Hepatocyte (in vitro differentiated cells): ENCODE measurements at regions not wholly inside any gene's neighbourhood (a gene's known extent, or its start where the extent isn't known, plus 50 kb on each side); places are given as distances from the start of the nearest gene placed in this dataset.

Experiments used
- DNase-seq: peaks from one replicate; pipeline ENCODE4 v3.0.0-alpha.2; 2016; ENCODE audit warnings: low spot score
- H2AFZ ChIP-seq: fragments of 200-600 bp; sonication (generic); 2 replicates; pipeline ENCODE4 v1.6.0; 2016; ENCODE audit warnings: antibody characterized with exemption, mild to moderate bottlenecking
- H3K27ac ChIP-seq: fragments of 200-600 bp; sonication (generic); 2 replicates; pipeline ENCODE4 v1.5.1; 2016; ENCODE audit warnings: mild to moderate bottlenecking
- H3K27me3 ChIP-seq: fragments of 200-600 bp; sonication (generic); 2 replicates; pipeline ENCODE4 v1.6.1; 2016
- H3K36me3 ChIP-seq: fragments of 200-600 bp; sonication (generic); replicated peaks from 2 replicates; pipeline ENCODE4 v1.5.1; 2016; ENCODE audit warnings: low read depth; ENCODE audit not compliant: insufficient read depth
- H3K4me1 ChIP-seq: fragments of 200-600 bp; sonication (generic); 2 replicates; pipeline ENCODE4 v1.5.1; 2016; ENCODE audit warnings: mild to moderate bottlenecking, moderate library complexity; ENCODE audit not compliant: insufficient read depth
- H3K4me2 ChIP-seq: fragments of 200-600 bp; sonication (generic); 2 replicates; pipeline ENCODE4 v1.6.0; 2016
- H3K4me3 ChIP-seq: fragments of 200-600 bp; sonication (generic); 2 replicates; pipeline ENCODE4 v1.5.1; 2016; ENCODE audit warnings: mild to moderate bottlenecking
- H3K79me2 ChIP-seq: fragments of 200-600 bp; sonication (generic); 2 replicates; pipeline ENCODE4 v1.6.0; 2017; ENCODE audit warnings: mild to moderate bottlenecking
- H3K9me2 ChIP-seq: fragments of 200-600 bp; sonication (generic); replicated peaks from 2 replicates; pipeline ENCODE4 v1.6.0; 2017; ENCODE audit warnings: mild to moderate bottlenecking; ENCODE audit not compliant: insufficient read depth
- H3K9me3 ChIP-seq: fragments of 200-600 bp; sonication (generic); 2 replicates; pipeline ENCODE4 v1.5.1; 2016; ENCODE audit warnings: low read depth, mild to moderate bottlenecking
- H4K20me1 ChIP-seq: fragments of 200-600 bp; sonication (generic); 2 replicates; pipeline ENCODE4 v1.6.0; 2016; ENCODE audit warnings: mild to moderate bottlenecking; ENCODE audit not compliant: insufficient read depth, poor library complexity, severe bottlenecking
- EZH2 ChIP-seq: fragments of 200-600 bp; sonication (generic); IDR thresholded peaks from 2 replicates; pipeline ENCODE4 v1.6.1; 2016; ENCODE audit warnings: antibody characterized with exemption, mild to moderate bottlenecking, borderline replicate concordance
- EZH2phosphoT487 ChIP-seq: fragments of 200-600 bp; sonication (generic); IDR thresholded peaks from one replicate; pipeline ENCODE4 v1.6.1; 2018; ENCODE audit warnings: antibody characterized with exemption, mild to moderate bottlenecking, low read depth, moderate library complexity; ENCODE audit not compliant: unreplicated experiment, severe bottlenecking
- WGBS: methylation state at CpG from one replicate; pipeline ENCODE4 v1.1.6; 2016; ENCODE audit warnings: low lambda C conversion rate; ENCODE audit errors: missing lambda C conversion rate; 5-methylcytosine and 5-hydroxymethylcytosine counted together
- TF ChIP-seq, protein P1 (sequence below): fragments of 200-600 bp; sonication (generic); IDR thresholded peaks from 2 replicates; pipeline ENCODE4 v1.5.1; 2016; ENCODE audit warnings: antibody characterized with exemption, mild to moderate bottlenecking; ENCODE audit not compliant: poor library complexity

DNA sequence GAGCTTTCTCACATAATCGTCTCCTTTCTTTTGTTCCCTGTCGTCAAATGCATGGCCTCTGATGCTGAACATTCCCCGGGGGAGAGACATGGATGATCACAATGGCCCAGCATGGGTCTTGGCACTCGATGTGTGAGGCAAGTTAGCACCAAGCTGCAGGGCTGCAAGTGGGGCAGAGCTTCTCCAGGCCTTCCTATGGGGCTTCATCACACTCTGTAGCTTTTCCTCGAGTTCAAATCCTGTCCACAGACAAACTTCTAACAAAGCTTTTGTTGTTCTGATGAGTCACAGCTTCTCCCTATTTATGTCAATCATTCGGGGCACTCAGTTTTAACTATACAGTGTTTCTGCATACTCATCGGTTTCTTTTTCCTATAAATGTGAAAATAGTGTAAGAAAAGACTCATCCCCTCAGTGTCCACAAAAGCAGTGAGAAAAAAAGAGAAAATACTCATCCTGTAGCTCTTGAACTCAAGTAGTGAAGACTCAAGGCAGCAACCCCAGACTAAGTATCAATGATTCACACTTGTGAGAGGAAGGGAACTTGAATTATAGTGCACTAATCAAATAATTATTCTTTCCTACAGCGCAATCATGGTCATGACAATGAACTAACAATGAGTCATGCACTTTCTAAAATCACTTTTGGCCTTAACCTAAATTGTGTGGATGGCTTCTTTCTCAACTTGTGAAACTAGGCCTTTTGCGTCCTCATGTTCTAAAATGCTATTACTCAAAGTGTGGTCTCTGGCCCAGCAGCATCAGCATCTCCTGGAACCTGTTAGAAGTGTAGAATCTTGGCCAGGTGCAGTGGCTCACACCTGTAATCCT lies 68.4 kb upstream of the NOX3 start:
- Histone ChIP-seq H4K20me1 (no peaks in the 10 kb centered on the region), H3K4me2 (no peak overlapping the region), H3K4me3 (no peak overlapping the region), H3K27ac (no peak overlapping the region), H3K9me3 (no peaks in the 10 kb centered on the region), H3K4me1 (no peaks in the 10 kb centered on the region), H3K36me3 (no peaks in the 10 kb centered on the region), H3K9me2 (no peaks in the 10 kb centered on the region), H3K79me2 (no peaks in the 10 kb centered on the region), H2AFZ (no peak overlapping the region), H3K27me3 (no peaks in the 10 kb centered on the region)
- TF ChIP-seq EZH2phosphoT487: no peak
- TF ChIP-seq, protein P1, sequence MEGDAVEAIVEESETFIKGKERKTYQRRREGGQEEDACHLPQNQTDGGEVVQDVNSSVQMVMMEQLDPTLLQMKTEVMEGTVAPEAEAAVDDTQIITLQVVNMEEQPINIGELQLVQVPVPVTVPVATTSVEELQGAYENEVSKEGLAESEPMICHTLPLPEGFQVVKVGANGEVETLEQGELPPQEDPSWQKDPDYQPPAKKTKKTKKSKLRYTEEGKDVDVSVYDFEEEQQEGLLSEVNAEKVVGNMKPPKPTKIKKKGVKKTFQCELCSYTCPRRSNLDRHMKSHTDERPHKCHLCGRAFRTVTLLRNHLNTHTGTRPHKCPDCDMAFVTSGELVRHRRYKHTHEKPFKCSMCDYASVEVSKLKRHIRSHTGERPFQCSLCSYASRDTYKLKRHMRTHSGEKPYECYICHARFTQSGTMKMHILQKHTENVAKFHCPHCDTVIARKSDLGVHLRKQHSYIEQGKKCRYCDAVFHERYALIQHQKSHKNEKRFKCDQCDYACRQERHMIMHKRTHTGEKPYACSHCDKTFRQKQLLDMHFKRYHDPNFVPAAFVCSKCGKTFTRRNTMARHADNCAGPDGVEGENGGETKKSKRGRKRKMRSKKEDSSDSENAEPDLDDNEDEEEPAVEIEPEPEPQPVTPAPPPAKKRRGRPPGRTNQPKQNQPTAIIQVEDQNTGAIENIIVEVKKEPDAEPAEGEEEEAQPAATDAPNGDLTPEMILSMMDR: no peak
- WGBS: 65% methylated on average over 9 of the region's 9 CpGs
- DNase-seq: no peak

- Histone ChIP-seq H3K4me1 (no peaks in the 10 kb centered on the region), H4K20me1 (no peaks in the 10 kb centered on the region), H2AFZ (no peak overlapping the region), H3K27ac (no peak overlapping the region), H3K4me3 (no peak overlapping the region), H3K79me2 (no peaks in the 10 kb centered on the region), H3K4me2 (no peak overlapping the region), H3K36me3 (no peaks in the 10 kb centered on the region), H3K9me2 (no peaks in the 10 kb centered on the region), H3K9me3 (no peaks in the 10 kb centered on the region), H3K27me3 (no peaks in the 10 kb centered on the region)
- TF ChIP-seq EZH2: no peak
- TF ChIP-seq, protein P1: no peak
- TF ChIP-seq EZH2phosphoT487: no peak
- DNase-seq: no peak
Observed at GRCh38 chr6:155521719-155522118, 66.1 kb upstream of the NOX3 start.

DNA sequence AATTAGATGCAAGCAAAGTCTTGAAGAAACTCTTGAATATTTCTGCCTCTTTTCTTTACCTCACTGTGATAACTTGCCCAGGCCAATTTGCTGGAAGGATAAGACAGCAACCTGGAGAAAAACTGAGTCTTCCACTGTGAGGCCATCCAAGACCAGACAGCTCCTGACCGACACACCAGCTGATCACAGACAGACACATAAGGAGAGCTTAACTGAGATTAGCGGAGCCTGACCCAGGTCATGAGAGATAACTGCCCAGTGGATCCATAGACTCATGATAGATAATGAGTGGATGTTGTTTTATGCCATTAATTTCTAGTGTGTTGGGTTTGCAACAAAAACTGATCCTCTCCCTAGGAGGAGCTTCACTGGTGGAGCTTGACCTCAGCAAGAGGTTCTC lies 64.4 kb upstream of the NOX3 start:
- 81% methylated on average over 2 of the region's 2 CpGs for WGBS
- no peak overlapping the region for H3K27ac ChIP-seq
- no peaks in the 10 kb centered on the region for H3K4me1 ChIP-seq
- H3K4me3 ChIP-seq: no peak overlapping the region
- H2AFZ ChIP-seq: no peak overlapping the region
- H3K27me3 ChIP-seq: no peaks in the 10 kb centered on the region
- no peak for DNase-seq
- H3K4me2 ChIP-seq: no peak overlapping the region
- no peaks in the 10 kb centered on the region for H4K20me1 ChIP-seq
- H3K9me3 ChIP-seq: no peaks in the 10 kb centered on the region
- H3K79me2 ChIP-seq: no peaks in the 10 kb centered on the region
- TF ChIP-seq EZH2phosphoT487 (no peak), EZH2 (no peak)
- H3K9me2 ChIP-seq: no peaks in the 10 kb centered on the region
- H3K36me3 ChIP-seq: no peaks in the 10 kb centered on the region

- no peak for TF ChIP-seq EZH2phosphoT487
- TF ChIP-seq, protein P1: no peak
- Histone ChIP-seq H3K27ac (no peak overlapping the region), H4K20me1 (no peaks in the 10 kb centered on the region), H3K27me3 (no peaks in the 10 kb centered on the region), H3K9me3 (no peaks in the 10 kb centered on the region), H3K4me1 (no peaks in the 10 kb centered on the region), H3K4me3 (no peak overlapping the region), H3K79me2 (no peaks in the 10 kb centered on the region), H3K36me3 (no peaks in the 10 kb centered on the region), H2AFZ (no peak overlapping the region), H3K4me2 (no peak overlapping the region), H3K9me2 (no peaks in the 10 kb centered on the region)
- DNase-seq: no peak
- WGBS: 61% methylated on average over 1 of the region's 1 CpG
Observed at GRCh38 chr6:155519176-155519738, 63.6 kb upstream of the NOX3 start.
